ENCODE measurements at regions not wholly inside any gene's neighbourhood (a gene's known extent, or its start where the extent isn't known, plus 50 kb on each side); places are given as distances from the start of the nearest gene placed in this dataset.

GRCh38 chrX:39852491-39852890 is 245.3 kb downstream of the BCOR start:
- Histone ChIP-seq H3K4me1 (ENCODE audit: control insufficient read depth, insufficient read depth, low read length) (peaks cover 6% of the 10 kb centered on the region), H3K27ac (ENCODE audit: low read depth, low read length) (no peak overlapping the region), H3K36me3 (ENCODE audit: control insufficient read depth, insufficient read depth, low read length) (no peaks in the 10 kb centered on the region), H3K9me3 (ENCODE audit: control insufficient read depth, low read length) (no peaks in the 10 kb centered on the region), H3K4me3 (ENCODE audit: low read length) (no peak overlapping the region), H3K27me3 (ENCODE audit: control insufficient read depth, insufficient read depth, low read length, poor library complexity, severe bottlenecking) (no peaks in the 10 kb centered on the region), H3K9ac (ENCODE audit: extremely low read depth, low read length, poor library complexity, severe bottlenecking) (no peak overlapping the region)
- peaks cover 40% of the 10 kb centered on the region for H3K4me1 Mint-ChIP-seq
- no peaks in the 10 kb centered on the region for H3K36me3 Mint-ChIP-seq (ENCODE audit: low read depth)
- no peak overlapping the region for H3K27ac Mint-ChIP-seq
- TF ChIP-seq CTCF (conservative IDR thresholded peaks at IDR 0.05): no peak
- H3K4me3 Mint-ChIP-seq: no peak overlapping the region
- H3K27me3 Mint-ChIP-seq (ENCODE audit: insufficient read depth): peaks cover 4% of the 10 kb centered on the region
- no peak for DNase-seq
- peaks cover 22% of the 10 kb centered on the region for H3K9me3 Mint-ChIP-seq
- 86% methylated on average over 3 of the region's 3 CpGs; no CpG with 5 or more reads in 1 of the 2 experiments for WGBS, 2 experiments (ENCODE audit: insufficient coverage in 1 of 2, insufficient read length in 1 of 2)

DNA sequence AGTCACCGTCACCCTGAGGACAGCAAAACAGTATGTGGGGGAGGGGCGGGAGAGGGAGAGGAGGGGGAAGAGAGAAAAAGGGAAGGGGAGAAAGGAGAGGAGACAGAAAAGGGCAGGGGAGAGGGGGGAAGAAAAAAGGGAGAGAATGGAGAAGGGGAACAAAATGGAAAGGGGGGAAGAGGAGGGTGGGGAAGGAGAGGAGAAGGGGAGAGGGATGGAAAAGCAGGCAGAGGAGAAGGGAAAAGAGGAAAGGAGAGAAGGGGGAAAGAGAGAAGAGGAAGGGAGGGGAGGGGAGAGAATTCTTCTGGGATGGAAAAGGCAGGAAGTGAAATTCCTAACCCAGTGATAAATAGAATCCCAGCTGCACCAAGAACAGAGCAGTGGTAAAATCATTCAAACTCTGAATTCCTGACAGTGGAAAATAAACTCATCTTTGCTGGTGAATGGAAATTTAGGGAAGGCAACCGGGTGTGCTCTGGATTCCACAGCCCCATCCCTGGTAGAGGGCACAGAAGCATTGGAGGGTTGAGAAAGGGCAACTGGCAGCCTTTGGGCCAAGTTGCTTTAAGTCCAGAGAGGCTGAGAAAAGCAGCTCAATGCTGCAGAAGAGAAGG is 244.2 kb downstream of the BCOR start:
- 31% methylated on average over 2 of the region's 3 CpGs; no CpG with 5 or more reads in 1 of the 2 experiments for WGBS, 2 experiments (ENCODE audit: insufficient coverage in 1 of 2, insufficient read length in 1 of 2)
- Mint-ChIP-seq H3K4me1 (peaks cover 40% of the 10 kb centered on the region), H3K36me3 (ENCODE audit: low read depth) (no peaks in the 10 kb centered on the region), H3K27me3 (ENCODE audit: insufficient read depth) (peaks cover 4% of the 10 kb centered on the region), H3K4me3 (no peak overlapping the region), H3K9me3 (peaks cover 22% of the 10 kb centered on the region), H3K27ac (no peak overlapping the region)
- TF ChIP-seq CTCF (conservative IDR thresholded peaks at IDR 0.05): no peak
- Histone ChIP-seq H3K36me3 (ENCODE audit: control insufficient read depth, insufficient read depth, low read length) (no peaks in the 10 kb centered on the region), H3K9ac (ENCODE audit: extremely low read depth, low read length, poor library complexity, severe bottlenecking) (no peak overlapping the region), H3K9me3 (ENCODE audit: control insufficient read depth, low read length) (no peaks in the 10 kb centered on the region), H3K4me1 (ENCODE audit: control insufficient read depth, insufficient read depth, low read length) (peaks cover 6% of the 10 kb centered on the region), H3K4me3 (ENCODE audit: low read length) (no peak overlapping the region), H3K27ac (ENCODE audit: low read depth, low read length) (no peak overlapping the region), H3K27me3 (ENCODE audit: control insufficient read depth, insufficient read depth, low read length, poor library complexity, severe bottlenecking) (no peaks in the 10 kb centered on the region)
- no peak for DNase-seq

DNA sequence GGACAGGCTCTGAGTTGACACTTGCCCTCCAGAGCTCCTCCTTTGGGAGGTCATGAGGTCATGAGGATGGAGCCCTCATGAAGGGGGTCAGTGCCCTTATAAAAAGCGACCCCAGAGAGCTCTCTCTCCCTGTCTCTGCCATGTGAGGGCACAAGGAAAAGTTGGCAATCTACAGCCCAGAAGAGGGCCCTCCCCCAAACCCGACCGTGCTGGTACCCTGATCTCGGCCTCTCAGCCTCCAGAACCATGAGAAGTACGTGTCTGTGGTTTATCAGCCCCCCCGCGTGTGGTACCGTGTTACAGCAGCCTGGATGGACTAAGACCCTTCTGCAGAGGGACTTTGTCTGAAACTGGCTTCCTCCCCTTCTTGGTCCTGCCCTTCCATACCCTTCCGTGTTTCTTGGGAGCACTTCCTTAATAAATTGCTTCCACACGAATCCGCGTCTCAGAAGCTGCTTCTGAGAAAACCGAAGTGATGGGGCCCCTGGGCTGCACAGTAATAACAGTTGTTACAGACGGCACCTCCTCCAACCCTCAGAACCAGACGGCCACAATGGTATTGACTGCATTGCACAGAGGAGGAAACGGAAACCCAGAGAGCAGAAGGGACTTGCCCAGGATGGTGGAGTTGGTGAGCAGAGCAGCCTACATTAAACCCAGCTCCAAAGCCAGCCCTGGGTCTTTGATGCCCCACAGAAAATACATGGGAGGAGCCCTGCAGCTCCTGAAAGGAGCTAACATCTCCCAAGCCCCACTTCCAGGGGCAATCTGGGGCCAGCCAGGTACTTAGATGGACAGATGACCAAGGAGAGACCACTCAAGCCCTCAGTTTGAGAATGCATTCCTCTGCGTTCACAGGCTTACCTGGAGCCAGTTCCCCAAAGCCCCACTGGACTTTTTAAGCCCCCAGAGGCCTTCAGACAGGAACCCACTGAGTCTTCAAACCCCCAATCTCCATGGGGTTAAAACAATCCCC is 242.7 kb downstream of the BCOR start:
- Mint-ChIP-seq H3K27ac (peak overlapping the region; percentile 61), H3K4me1 (peaks cover 41% of the 10 kb centered on the region)
- WGBS, 2 experiments (ENCODE audit: insufficient coverage in 1 of 2, insufficient read length in 1 of 2): 89 to 95% methylated on average over 6 to 17 of the region's 17 CpGs

More for the DNA sequence above, 242.7 kb downstream of the BCOR start:
- peaks cover 12% of the 10 kb centered on the region for H3K9me3 Mint-ChIP-seq
- no peak overlapping the region for H3K27ac ChIP-seq (ENCODE audit: low read depth, low read length)
- H3K36me3 ChIP-seq (ENCODE audit: control insufficient read depth, insufficient read depth, low read length): no peaks in the 10 kb centered on the region
- H3K4me3 Mint-ChIP-seq: no peak overlapping the region
- no peak for DNase-seq
- no peaks in the 10 kb centered on the region for H3K36me3 Mint-ChIP-seq (ENCODE audit: low read depth)
- no peaks in the 10 kb centered on the region for H3K9me3 ChIP-seq (ENCODE audit: control insufficient read depth, low read length)
- no peaks in the 10 kb centered on the region for H3K27me3 ChIP-seq (ENCODE audit: control insufficient read depth, insufficient read depth, low read length, poor library complexity, severe bottlenecking)
- no peak overlapping the region for H3K9ac ChIP-seq (ENCODE audit: extremely low read depth, low read length, poor library complexity, severe bottlenecking)
- peaks cover 4% of the 10 kb centered on the region for H3K27me3 Mint-ChIP-seq (ENCODE audit: insufficient read depth)
- TF ChIP-seq CTCF (conservative IDR thresholded peaks at IDR 0.05): no peak
- H3K4me1 ChIP-seq (ENCODE audit: control insufficient read depth, insufficient read depth, low read length): peaks cover 6% of the 10 kb centered on the region
- H3K4me3 ChIP-seq (ENCODE audit: low read length): no peak overlapping the region

Data from endodermal cell (in vitro differentiated cells).